Nephron progenitor cell (in vitro differentiated cells): ENCODE measurements at regions not wholly inside any gene's neighbourhood (a gene's known extent, or its start where the extent isn't known, plus 50 kb on each side); places are given as distances from the start of the nearest gene placed in this dataset.

Experiments used
- DNase-seq: peaks from one replicate; pipeline ENCODE4 v3.0.0; 2021
- H3K27ac Mint-ChIP-seq: 2 replicates; pipeline ENCODE4 v1.8.0; 2021; ENCODE audit warnings: mild to moderate bottlenecking, moderate library complexity, mixed read lengths
- H3K27me3 Mint-ChIP-seq: 2 replicates; pipeline ENCODE4 v1.8.0; 2021; ENCODE audit warnings: mild to moderate bottlenecking, low read depth, mixed read lengths; ENCODE audit not compliant: poor library complexity
- H3K36me3 Mint-ChIP-seq: 2 replicates; pipeline ENCODE4 v1.8.0; 2021; ENCODE audit warnings: low read depth, mixed read lengths
- H3K4me1 Mint-ChIP-seq: 2 replicates; pipeline ENCODE4 v1.8.0; 2021; ENCODE audit warnings: mixed read lengths
- H3K4me3 Mint-ChIP-seq: 2 replicates; pipeline ENCODE4 v1.8.0; 2021; ENCODE audit warnings: mild to moderate bottlenecking, moderate library complexity, mixed read lengths
- H3K9me3 Mint-ChIP-seq: 2 replicates; pipeline ENCODE4 v1.8.0; 2021; ENCODE audit warnings: mild to moderate bottlenecking, moderate library complexity, mixed read lengths
- TF ChIP-seq, protein P1 (sequence below): fragments of 200-600 bp; sonication (generic); IDR thresholded peaks from 2 replicates; pipeline ENCODE4 v1.5.0; 2021; ENCODE audit warnings: antibody characterized with exemption

DNA sequence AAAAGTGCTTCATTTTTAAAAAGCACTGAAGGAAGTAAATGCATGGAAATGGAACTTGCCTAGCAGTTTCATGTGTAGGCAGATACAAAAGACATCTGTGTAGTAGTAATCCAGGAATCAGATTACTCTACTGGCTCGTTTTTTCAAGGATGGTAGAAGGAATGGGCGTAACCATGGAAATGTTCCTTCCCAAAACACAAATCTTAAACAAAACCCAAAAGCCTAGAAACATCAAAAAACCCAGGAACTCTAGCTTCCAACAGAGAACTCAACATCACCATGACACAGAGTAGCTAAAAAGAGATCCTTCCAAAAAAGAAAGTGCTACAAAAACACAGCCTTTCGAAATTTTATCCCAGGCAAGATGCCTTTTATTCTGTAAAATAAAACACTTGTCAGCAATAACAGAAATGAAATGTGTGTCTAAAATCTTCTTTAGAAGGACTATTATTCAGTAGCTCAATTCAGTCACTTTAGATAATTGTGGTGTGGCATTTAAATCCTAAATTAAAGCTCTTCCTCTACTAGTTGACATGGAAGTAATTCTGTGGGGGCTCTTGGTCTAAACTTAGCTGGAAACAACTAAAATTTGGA is 81.7 kb downstream of the FAM217A start:
- Mint-ChIP-seq H3K36me3 (no peaks in the 10 kb centered on the region), H3K27me3 (peaks cover 2% of the 10 kb centered on the region), H3K4me3 (peak overlapping the region; percentile 21), H3K9me3 (no peaks in the 10 kb centered on the region), H3K4me1 (peaks cover 20% of the 10 kb centered on the region), H3K27ac (peak overlapping the region; percentile 75)
- TF ChIP-seq, protein P1, sequence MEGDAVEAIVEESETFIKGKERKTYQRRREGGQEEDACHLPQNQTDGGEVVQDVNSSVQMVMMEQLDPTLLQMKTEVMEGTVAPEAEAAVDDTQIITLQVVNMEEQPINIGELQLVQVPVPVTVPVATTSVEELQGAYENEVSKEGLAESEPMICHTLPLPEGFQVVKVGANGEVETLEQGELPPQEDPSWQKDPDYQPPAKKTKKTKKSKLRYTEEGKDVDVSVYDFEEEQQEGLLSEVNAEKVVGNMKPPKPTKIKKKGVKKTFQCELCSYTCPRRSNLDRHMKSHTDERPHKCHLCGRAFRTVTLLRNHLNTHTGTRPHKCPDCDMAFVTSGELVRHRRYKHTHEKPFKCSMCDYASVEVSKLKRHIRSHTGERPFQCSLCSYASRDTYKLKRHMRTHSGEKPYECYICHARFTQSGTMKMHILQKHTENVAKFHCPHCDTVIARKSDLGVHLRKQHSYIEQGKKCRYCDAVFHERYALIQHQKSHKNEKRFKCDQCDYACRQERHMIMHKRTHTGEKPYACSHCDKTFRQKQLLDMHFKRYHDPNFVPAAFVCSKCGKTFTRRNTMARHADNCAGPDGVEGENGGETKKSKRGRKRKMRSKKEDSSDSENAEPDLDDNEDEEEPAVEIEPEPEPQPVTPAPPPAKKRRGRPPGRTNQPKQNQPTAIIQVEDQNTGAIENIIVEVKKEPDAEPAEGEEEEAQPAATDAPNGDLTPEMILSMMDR: no peak
- DNase-seq: no peak

DNA sequence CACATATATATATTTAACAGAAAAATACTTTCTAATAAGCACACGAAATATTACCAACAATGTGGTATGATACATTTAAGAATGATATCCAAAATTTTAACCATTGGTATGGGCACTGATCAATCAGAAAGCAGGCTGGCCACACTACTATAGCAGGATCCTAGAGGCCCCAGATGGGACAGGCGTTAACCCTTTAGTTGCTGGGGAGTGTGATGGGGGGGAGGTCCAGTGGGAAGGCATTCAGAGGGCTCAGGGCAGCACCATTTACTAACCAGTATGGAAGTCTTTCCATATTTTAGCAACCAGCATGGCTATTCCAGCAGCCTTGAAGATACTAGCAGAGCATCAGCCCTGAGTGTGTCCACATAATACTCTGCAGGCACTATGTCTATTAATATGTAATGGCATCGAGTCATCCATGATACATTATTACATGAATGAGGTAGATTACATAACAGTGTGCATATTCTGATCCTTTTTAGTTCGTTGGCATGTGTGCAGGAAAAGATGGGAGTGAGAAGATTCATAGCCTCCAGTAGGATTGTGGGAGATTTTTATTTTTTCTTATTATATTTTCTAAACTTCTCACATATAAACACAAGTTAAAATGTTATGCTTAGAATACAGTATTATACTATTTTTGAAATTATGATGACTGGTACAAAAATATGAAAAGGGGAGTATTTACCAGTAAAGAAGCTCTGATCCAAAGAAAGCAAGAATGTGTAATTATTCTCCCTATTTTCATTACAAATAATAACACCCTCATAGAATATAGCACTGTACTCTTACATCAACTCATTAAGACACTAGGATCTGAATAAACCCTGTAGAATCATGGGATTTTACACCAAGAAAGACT is 78.9 kb downstream of the FAM217A start:
- H3K4me1 Mint-ChIP-seq: peaks cover 20% of the 10 kb centered on the region
- peak overlapping the region; percentile 43 for H3K27ac Mint-ChIP-seq
- H3K27me3 Mint-ChIP-seq: peaks cover 4% of the 10 kb centered on the region
- no peak for DNase-seq
- TF ChIP-seq, protein P1: no peak
- peaks cover 2% of the 10 kb centered on the region for H3K36me3 Mint-ChIP-seq
- no peak overlapping the region for H3K4me3 Mint-ChIP-seq
- no peaks in the 10 kb centered on the region for H3K9me3 Mint-ChIP-seq

DNA sequence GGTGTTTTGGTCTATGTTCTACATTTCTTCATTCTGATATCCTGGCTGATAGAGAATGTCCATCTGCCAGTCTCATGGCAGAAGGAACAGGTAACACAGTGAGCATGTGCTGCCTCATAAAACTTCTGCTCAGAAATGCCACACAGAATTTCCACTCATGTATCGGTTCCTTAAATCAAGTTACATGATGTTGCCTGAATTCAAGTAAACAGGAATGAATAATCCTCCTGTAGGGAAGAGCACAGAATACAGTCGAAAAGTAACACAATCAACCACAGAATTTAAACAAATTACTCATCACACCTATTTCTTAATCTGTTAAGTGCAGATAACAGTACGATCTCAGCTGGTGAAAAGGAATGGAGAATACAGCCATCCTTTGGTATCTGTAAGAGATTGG is 74.7 kb downstream of the FAM217A start:
- Mint-ChIP-seq H3K27me3 (peaks cover 4% of the 10 kb centered on the region), H3K9me3 (no peaks in the 10 kb centered on the region), H3K36me3 (peaks cover 11% of the 10 kb centered on the region), H3K27ac (no peak overlapping the region), H3K4me3 (no peak overlapping the region), H3K4me1 (no peaks in the 10 kb centered on the region)
- no peak for DNase-seq
- TF ChIP-seq, protein P1: no peak

DNA sequence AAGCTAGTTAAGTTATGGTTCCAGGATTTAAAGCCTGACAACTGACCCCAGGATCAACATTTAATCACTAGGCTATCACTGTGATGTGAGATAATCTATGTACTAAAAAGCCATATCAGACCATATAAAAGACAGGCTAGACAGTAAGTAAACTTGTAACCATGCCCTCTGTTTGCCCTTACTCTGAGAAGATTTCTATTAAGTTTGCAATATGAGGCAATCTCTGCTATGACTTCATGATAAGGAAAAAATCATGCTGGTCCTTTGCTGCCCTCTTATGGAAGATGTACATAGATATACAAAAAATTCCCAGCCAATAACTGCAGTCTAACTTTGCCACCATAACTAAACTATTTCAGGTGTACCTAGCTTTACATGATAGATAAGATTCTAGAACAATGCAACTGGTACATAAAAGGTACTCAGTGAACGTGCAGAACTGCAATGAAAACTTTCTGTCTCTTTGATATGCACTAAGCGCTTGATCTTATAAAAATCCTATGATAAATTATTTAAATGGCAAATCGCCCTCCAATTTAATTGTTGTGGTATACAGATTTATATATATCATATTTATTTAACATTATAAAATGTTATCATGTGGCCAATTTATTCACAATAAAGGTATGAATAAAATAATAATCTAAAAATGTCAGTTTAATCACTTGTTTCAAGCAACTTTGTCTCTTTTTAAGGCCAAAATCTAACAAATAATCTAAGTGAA is 70.5 kb downstream of the FAM217A start:
- H3K27ac Mint-ChIP-seq: no peak overlapping the region

DNA sequence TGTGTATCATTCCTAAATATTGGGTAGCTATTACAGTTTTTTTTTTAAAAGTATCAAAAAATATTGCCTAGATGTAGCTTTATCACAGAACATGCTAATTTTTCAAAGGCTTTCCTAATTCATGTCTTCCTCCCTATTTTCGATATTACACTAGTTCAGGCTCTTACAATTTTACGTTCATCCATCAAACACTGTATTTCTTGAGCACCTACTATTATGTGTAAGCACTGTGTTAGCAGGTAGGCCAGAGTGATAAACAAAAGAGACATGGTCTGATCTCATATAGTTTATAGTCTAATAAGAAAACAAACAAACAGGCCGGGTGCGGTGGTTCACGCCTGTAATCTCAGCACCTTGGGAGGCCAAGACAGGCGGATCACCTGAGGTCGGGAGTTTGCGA is 69.5 kb downstream of the FAM217A start:
- Mint-ChIP-seq H3K27me3 (peaks cover 4% of the 10 kb centered on the region), H3K36me3 (peaks cover 53% of the 10 kb centered on the region), H3K27ac (peak overlapping the region; percentile 71), H3K4me3 (no peak overlapping the region), H3K4me1 (peaks cover 15% of the 10 kb centered on the region), H3K9me3 (peaks cover 23% of the 10 kb centered on the region)
- TF ChIP-seq, protein P1: no peak
- DNase-seq: no peak

More for the DNA sequence above, 70.5 kb downstream of the FAM217A start:
- H3K4me1 Mint-ChIP-seq: peaks cover 15% of the 10 kb centered on the region
- TF ChIP-seq, protein P1: no peak
- H3K36me3 Mint-ChIP-seq: peaks cover 43% of the 10 kb centered on the region
- no peak overlapping the region for H3K4me3 Mint-ChIP-seq
- peaks cover 13% of the 10 kb centered on the region for H3K9me3 Mint-ChIP-seq
- H3K27me3 Mint-ChIP-seq: peaks cover 4% of the 10 kb centered on the region
- DNase-seq: no peak
